Caki2 (cell line): ENCODE measurements at regions not wholly inside any gene's neighbourhood (a gene's known extent, or its start where the extent isn't known, plus 50 kb on each side); places are given as distances from the start of the nearest gene placed in this dataset.

ENCODE experiments used
- DNase-seq: peaks from one replicate; pipeline ENCODE4 v3.0.0-alpha.2; 2015; ENCODE audit warnings: low read depth
- in situ Hi-C: cut with HindIII; loops from 2 replicates; pipeline ENCODE4 v1.10.0; 2016; ENCODE audit warnings: low sequenced_read_pairs, low pct_unique_long_range_greater_than_20kb, mixed read lengths

- in situ Hi-C loops = no loop called here
- DNase-seq = no peak
These were observed 593.5 kb downstream of the BCOR start for GRCh38 chrX:39504227-39504626.

GRCh38 chrX:39504850-39505259 lies 592.9 kb downstream of the BCOR start:
- no peak for DNase-seq
- in situ Hi-C loops = no loop called here

GRCh38 chrX:39506131-39506530 lies 591.6 kb downstream of the BCOR start:
- DNase-seq = no peak
- in situ Hi-C loops = no loop called here

- in situ Hi-C loops = no loop called here
- DNase-seq = no peak
These were observed 590.7 kb downstream of the BCOR start for GRCh38 chrX:39507034-39507433.

- in situ Hi-C loops = no loop called here
- DNase-seq = no peak
These were observed 590.0 kb downstream of the BCOR start for GRCh38 chrX:39507617-39508299.

- in situ Hi-C loops = no loop called here
- no peak for DNase-seq
These were observed 589.5 kb downstream of the BCOR start for GRCh38 chrX:39508300-39508692.

GRCh38 chrX:39509157-39509556 lies 588.6 kb downstream of the BCOR start:
- no peak for DNase-seq
- in situ Hi-C loops = no loop called here

- in situ Hi-C loops = no loop called here
- no peak for DNase-seq
These were observed 583.9 kb downstream of the BCOR start for GRCh38 chrX:39513836-39514235.

GRCh38 chrX:39514801-39515200 lies 583.0 kb downstream of the BCOR start:
- in situ Hi-C loops = no loop called here
- DNase-seq = no peak

- DNase-seq = no peak
- in situ Hi-C loops = no loop called here
These were observed 581.3 kb downstream of the BCOR start for GRCh38 chrX:39516427-39516841.

GRCh38 chrX:39518476-39519029 lies 579.2 kb downstream of the BCOR start:
- in situ Hi-C loops = no loop called here
- no peak for DNase-seq

- no peak for DNase-seq
- in situ Hi-C loops = no loop called here
These were observed 578.7 kb downstream of the BCOR start for GRCh38 chrX:39519030-39519488.

GRCh38 chrX:39519566-39520301 lies 578.0 kb downstream of the BCOR start:
- DNase-seq = no peak
- in situ Hi-C loops = no loop called here

GRCh38 chrX:39525758-39526157 lies 572.0 kb downstream of the BCOR start:
- no peak for DNase-seq
- in situ Hi-C loops = no loop called here

GRCh38 chrX:39527025-39527424 lies 570.7 kb downstream of the BCOR start:
- no peak for DNase-seq
- in situ Hi-C loops = no loop called here

- no peak for DNase-seq
- in situ Hi-C loops = no loop called here
These were observed 569.4 kb downstream of the BCOR start for GRCh38 chrX:39528161-39528916.

GRCh38 chrX:39532761-39533160 lies 565.0 kb downstream of the BCOR start:
- DNase-seq = no peak
- in situ Hi-C loops = no loop called here

- DNase-seq = no peak
- in situ Hi-C loops = no loop called here
These were observed 562.8 kb downstream of the BCOR start for GRCh38 chrX:39534949-39535348.

- in situ Hi-C loops = no loop called here
These were observed 561.5 kb downstream of the BCOR start for GRCh38 chrX:39536211-39536610.

More at GRCh38 chrX:39536211-39536610, 561.5 kb downstream of the BCOR start:
- DNase-seq = no peak
